Dendritic cell treated with granulocyte-macrophage colony-stimulating factor and Interleukin-4, amounts not matched to agents 40 ng/mL and 50 ng/mL, for 4 days (primary cell): ENCODE measurements at regions not wholly inside any gene's neighbourhood (a gene's known extent, or its start where the extent isn't known, plus 50 kb on each side); places are given as distances from the start of the nearest gene placed in this dataset.
"Not testable (repeated sequence)": the region's sequence is repeated elsewhere in the genome, so short reads cannot be mapped to it uniquely, and the experiment has no call there.

Source experiments
- H3K27ac Mint-ChIP-seq: one replicate; pipeline ENCODE4 v1.8.0; 2022; ENCODE audit warnings: mild to moderate bottlenecking, mixed read lengths
- H3K27me3 Mint-ChIP-seq: one replicate; pipeline ENCODE4 v1.8.0; 2022; ENCODE audit warnings: mild to moderate bottlenecking, mixed read lengths
- H3K36me3 Mint-ChIP-seq: one replicate; pipeline ENCODE4 v1.8.0; 2022; ENCODE audit warnings: low read depth, mixed read lengths
- H3K4me1 Mint-ChIP-seq: one replicate; pipeline ENCODE4 v1.8.0; 2022; ENCODE audit warnings: low read depth, mixed read lengths
- H3K4me3 Mint-ChIP-seq: one replicate; pipeline ENCODE4 v1.8.0; 2022; ENCODE audit warnings: mild to moderate bottlenecking, moderate library complexity, mixed read lengths
- H3K9me3 Mint-ChIP-seq: one replicate; pipeline ENCODE4 v1.8.0; 2022; ENCODE audit warnings: mixed read lengths
- intact Hi-C: fragments of 100-400 bp; cut with micrococcal nuclease; formaldehyde crosslinking; loops from one replicate; pipeline ENCODE4 v1.15.0; 2022

- no peak overlapping the region for H3K27ac Mint-ChIP-seq
These were observed 211.6 kb upstream of the SDK2 start for GRCh38 chr17:73855720-73856333.

GRCh38 chr17:73856556-73856955, 212.3 kb upstream of the SDK2 start:
- intact Hi-C loops, result no loop called here
- peaks cover 7% of the 10 kb centered on the region for H3K27me3 Mint-ChIP-seq
- no peak overlapping the region for H3K4me3 Mint-ChIP-seq
- peaks cover under 1% of the 10 kb centered on the region for H3K4me1 Mint-ChIP-seq
- no peaks in the 10 kb centered on the region for H3K36me3 Mint-ChIP-seq
- peaks cover 9% of the 10 kb centered on the region for H3K9me3 Mint-ChIP-seq
- H3K27ac Mint-ChIP-seq, result no peak overlapping the region

More at GRCh38 chr17:73855720-73856333, 211.6 kb upstream of the SDK2 start:
- intact Hi-C loops, result no loop called here
- Mint-ChIP-seq H3K4me3 (no peak overlapping the region), H3K4me1 (peaks cover 8% of the 10 kb centered on the region), H3K9me3 (peaks cover 9% of the 10 kb centered on the region), H3K27me3 (peaks cover 7% of the 10 kb centered on the region), H3K36me3 (no peaks in the 10 kb centered on the region)

DNA sequence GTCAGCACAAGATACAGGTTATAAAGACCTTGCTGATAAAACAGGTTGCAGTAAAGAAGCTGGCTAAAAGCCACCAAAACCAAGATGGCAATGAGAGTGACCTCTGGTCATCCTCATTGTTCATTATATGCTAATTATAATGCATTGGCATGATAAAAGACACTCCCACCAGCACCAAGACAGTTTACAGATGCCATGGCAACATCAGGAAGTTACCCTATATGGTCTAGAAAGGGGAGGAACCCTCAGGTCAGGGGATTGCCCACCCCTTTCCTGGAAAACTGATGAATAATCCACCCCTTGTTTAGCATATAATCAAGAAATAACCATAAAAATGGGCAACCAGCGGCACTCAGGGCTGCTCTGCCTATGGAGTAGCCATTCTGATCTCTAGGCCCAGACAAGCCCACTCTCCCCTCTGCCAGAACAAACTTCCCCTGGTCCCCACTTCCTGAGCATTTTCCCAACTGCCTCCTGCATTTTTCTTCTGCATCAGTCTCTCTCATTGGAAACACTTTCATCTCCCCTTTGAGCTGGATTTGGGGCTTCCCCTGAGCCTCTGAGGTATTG, 215.3 kb upstream of the SDK2 start:
- H3K27ac Mint-ChIP-seq, H3K27me3 Mint-ChIP-seq, H3K36me3 Mint-ChIP-seq, H3K4me1 Mint-ChIP-seq, intact Hi-C loops, H3K4me3 Mint-ChIP-seq, H3K9me3 Mint-ChIP-seq: not testable (repeated sequence)

GRCh38 chr17:73861543-73861942, 217.3 kb upstream of the SDK2 start:
- Mint-ChIP-seq H3K4me3 (no peak overlapping the region), H3K9me3 (no peaks in the 10 kb centered on the region), H3K27me3 (peaks cover 3% of the 10 kb centered on the region), H3K4me1 (no peaks in the 10 kb centered on the region), H3K36me3 (no peaks in the 10 kb centered on the region), H3K27ac (no peak overlapping the region)
- intact Hi-C loops, result no loop called here

DNA sequence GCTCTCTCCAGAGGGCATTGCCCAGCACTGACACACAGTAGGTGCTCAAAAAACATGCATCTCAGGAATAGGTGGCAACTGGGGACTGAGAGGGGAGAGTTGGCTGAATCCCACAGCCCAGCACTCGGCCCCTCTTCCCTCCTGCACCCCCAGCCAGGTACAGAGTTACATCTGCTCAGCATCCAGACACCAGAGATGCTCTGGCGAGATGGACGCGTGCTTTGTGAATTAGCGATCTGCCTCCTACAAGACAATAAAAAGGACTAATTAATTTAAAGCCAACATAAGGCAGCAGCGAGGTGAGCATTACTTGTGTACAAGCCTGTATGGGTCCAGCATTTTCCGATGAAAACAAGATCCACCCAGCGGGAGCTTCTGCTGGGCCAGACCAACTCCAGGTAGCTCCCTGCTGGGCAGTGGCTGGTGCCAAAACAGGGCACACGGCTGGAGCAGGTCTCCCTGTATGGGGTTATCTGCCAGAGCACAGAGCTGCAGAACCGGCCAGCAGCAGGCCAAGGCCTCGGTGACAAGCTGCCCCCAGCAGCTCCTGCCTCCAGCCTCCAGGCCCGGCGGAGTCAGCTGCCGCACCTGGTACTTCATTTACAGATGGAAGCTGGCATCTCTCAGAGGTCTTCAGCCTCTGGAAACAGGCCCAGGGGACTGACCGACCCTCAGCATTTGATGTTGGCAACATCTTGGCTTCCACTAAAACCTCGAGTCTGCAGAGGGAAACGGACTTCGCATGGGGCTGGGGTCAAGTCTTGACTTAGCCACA, 219.7 kb upstream of the SDK2 start:
- Mint-ChIP-seq H3K4me1 (no peaks in the 10 kb centered on the region), H3K9me3 (no peaks in the 10 kb centered on the region), H3K36me3 (no peaks in the 10 kb centered on the region), H3K27ac (no peak overlapping the region), H3K27me3 (no peaks in the 10 kb centered on the region), H3K4me3 (no peak overlapping the region)
- intact Hi-C loops, result no loop called here

DNA sequence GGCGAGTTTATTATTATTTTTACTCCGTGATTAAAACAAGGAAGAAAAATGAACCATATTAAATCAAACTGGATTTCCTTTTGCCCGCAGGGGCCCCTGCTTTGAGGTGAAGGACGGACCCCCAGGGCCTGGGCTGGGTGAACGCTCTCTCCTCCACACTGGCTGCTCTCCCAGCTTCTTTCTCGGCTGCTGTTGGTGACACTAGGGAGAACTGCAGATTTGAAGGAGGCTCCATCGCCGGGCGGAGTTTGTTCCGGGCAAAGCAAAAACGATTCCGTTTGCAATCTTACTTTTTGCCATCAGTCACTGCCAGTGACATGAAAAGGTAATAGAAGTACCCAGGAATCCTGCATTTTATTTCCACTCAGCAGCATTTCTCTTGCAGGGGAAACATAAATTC, 221.6 kb upstream of the SDK2 start:
- Mint-ChIP-seq H3K4me1 (no peaks in the 10 kb centered on the region), H3K36me3 (no peaks in the 10 kb centered on the region), H3K4me3 (no peak overlapping the region), H3K27me3 (peaks cover 3% of the 10 kb centered on the region), H3K27ac (no peak overlapping the region), H3K9me3 (no peaks in the 10 kb centered on the region)
- intact Hi-C loops, result no loop called here

GRCh38 chr17:73867056-73867455, 222.8 kb upstream of the SDK2 start:
- H3K4me3 Mint-ChIP-seq, result no peak overlapping the region

GRCh38 chr17:73870068-73870467, 225.8 kb upstream of the SDK2 start:
- H3K27ac Mint-ChIP-seq, result no peak overlapping the region
- H3K4me1 Mint-ChIP-seq, result peaks cover 7% of the 10 kb centered on the region
- H3K9me3 Mint-ChIP-seq, result no peaks in the 10 kb centered on the region
- no peaks in the 10 kb centered on the region for H3K36me3 Mint-ChIP-seq
- peaks cover 6% of the 10 kb centered on the region for H3K27me3 Mint-ChIP-seq
- intact Hi-C loops, result no loop called here
- no peak overlapping the region for H3K4me3 Mint-ChIP-seq

More at GRCh38 chr17:73867056-73867455, 222.8 kb upstream of the SDK2 start:
- no peaks in the 10 kb centered on the region for H3K36me3 Mint-ChIP-seq
- H3K4me1 Mint-ChIP-seq, result no peaks in the 10 kb centered on the region
- H3K27ac Mint-ChIP-seq, result no peak overlapping the region
- intact Hi-C loops, result no loop called here
- H3K27me3 Mint-ChIP-seq, result peaks cover 3% of the 10 kb centered on the region
- H3K9me3 Mint-ChIP-seq, result no peaks in the 10 kb centered on the region

GRCh38 chr17:73870473-73870872, 226.2 kb upstream of the SDK2 start:
- Mint-ChIP-seq H3K27ac (no peak overlapping the region), H3K4me1 (peaks cover 11% of the 10 kb centered on the region), H3K27me3 (peaks cover 6% of the 10 kb centered on the region), H3K4me3 (no peak overlapping the region), H3K36me3 (no peaks in the 10 kb centered on the region), H3K9me3 (no peaks in the 10 kb centered on the region)
- intact Hi-C loops, result no loop called here

DNA sequence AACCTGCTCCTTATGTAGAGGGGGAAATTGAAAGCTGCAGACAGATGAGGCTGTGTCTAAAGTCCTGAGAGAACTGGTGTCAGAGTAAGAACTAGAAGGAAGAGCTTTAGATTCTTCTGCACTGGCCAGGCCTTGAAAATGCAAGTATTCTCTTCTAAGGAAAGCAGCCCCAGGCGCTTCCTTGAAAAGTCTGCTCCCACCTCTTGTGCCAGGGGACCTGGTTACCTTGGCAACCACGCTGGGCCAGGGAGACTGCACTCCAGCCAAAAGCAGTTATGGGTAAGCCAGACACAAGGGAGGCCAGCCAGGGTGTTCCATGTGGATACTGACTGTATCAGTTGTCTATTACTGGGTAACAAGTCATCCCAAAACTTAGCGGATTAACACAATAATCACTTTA, 228.6 kb upstream of the SDK2 start:
- Mint-ChIP-seq H3K27ac (no peak overlapping the region), H3K36me3 (no peaks in the 10 kb centered on the region), H3K4me3 (no peak overlapping the region), H3K27me3 (peaks cover 6% of the 10 kb centered on the region), H3K4me1 (peaks cover 16% of the 10 kb centered on the region), H3K9me3 (no peaks in the 10 kb centered on the region)
- intact Hi-C loops, result no loop called here

- H3K27ac Mint-ChIP-seq, result no peak overlapping the region
- H3K4me3 Mint-ChIP-seq, result no peak overlapping the region
- H3K36me3 Mint-ChIP-seq, result no peaks in the 10 kb centered on the region
- no peaks in the 10 kb centered on the region for H3K9me3 Mint-ChIP-seq
- H3K4me1 Mint-ChIP-seq, result peaks cover 16% of the 10 kb centered on the region
- H3K27me3 Mint-ChIP-seq, result peaks cover 6% of the 10 kb centered on the region
- intact Hi-C loops, result no loop called here
These were observed 229.9 kb upstream of the SDK2 start for GRCh38 chr17:73874008-73874720.

DNA sequence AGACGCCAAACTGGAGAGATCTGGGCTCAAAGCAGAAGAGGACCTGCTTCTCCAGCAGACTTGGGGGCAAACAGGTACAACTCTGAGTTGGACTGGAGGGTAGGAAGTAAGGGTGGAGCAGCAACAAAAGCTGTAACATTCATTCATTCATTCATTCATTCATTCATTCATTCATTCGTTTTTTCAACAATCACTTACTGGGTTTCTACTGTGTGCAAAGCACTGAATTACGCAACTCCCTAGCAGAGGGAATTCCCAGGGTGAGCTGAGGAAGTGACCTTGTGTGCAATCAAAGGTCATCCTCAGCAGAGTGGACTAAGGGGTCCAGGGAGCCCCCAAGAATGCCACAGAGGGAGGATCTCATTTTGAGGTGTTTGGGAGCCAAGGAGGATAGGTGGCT, 231.1 kb upstream of the SDK2 start:
- H3K9me3 Mint-ChIP-seq, result no peaks in the 10 kb centered on the region
- H3K4me1 Mint-ChIP-seq, result peaks cover 16% of the 10 kb centered on the region
- H3K27me3 Mint-ChIP-seq, result peaks cover 5% of the 10 kb centered on the region
- H3K36me3 Mint-ChIP-seq, result no peaks in the 10 kb centered on the region
- no peak overlapping the region for H3K27ac Mint-ChIP-seq
- intact Hi-C loops, result no loop called here
- no peak overlapping the region for H3K4me3 Mint-ChIP-seq

DNA sequence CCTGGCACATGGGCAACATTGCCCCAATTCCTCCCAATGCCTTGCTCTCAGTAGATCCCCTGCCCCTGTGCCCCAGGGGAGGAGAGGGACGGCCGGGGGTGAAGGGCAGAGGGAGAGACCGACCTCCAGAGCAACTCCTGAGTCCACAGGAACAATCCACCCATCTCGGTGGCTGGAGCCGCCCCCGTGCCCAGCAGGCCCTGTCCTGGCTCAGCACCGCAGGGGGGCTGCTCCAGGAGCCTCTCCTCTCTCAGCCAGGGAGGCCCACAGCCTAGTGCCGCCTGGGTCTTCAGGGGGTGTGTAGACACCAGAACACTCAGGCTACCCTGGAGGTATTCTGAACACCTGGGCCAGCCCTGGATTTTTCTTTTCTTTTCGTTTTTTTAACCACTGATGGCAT, 233.7 kb upstream of the SDK2 start:
- Mint-ChIP-seq H3K36me3 (no peaks in the 10 kb centered on the region), H3K4me1 (peaks cover 16% of the 10 kb centered on the region), H3K4me3 (no peak overlapping the region), H3K27ac (no peak overlapping the region), H3K27me3 (peaks cover 14% of the 10 kb centered on the region), H3K9me3 (no peaks in the 10 kb centered on the region)
- intact Hi-C loops, result no loop called here

DNA sequence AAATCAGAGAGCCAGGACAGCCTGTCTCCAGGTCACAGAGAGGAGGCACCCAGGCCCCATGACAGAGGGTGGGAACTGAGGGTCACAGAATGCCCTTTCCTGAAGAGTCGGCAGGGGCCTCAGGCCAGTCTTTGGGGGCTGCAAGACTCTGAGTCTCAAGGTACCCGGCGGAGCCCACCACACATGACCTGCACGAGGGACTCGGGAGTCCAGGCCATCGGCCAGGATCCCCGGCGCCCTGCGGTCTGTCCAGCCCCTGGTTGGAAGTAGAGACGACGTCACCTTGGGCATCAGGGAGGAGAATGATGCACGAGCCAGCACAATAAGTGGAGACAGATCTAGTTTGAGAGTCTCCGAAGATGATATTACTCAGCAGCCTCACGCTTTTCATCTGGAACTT, 234.7 kb upstream of the SDK2 start:
- no peaks in the 10 kb centered on the region for H3K9me3 Mint-ChIP-seq
- peaks cover 16% of the 10 kb centered on the region for H3K4me1 Mint-ChIP-seq
- H3K27ac Mint-ChIP-seq, result no peak overlapping the region
- H3K4me3 Mint-ChIP-seq, result no peak overlapping the region
- intact Hi-C loops, result no loop called here
- no peaks in the 10 kb centered on the region for H3K36me3 Mint-ChIP-seq
- H3K27me3 Mint-ChIP-seq, result peaks cover 16% of the 10 kb centered on the region
